Central memory CD4-positive, alpha-beta T cell (primary cell): ENCODE measurements at regions not wholly inside any gene's neighbourhood (a gene's known extent, or its start where the extent isn't known, plus 50 kb on each side); places are given as distances from the start of the nearest gene placed in this dataset.

Experiments
- DNase-seq: peaks from one replicate; pipeline ENCODE4 v3.0.0; 2022

GRCh38 chr10:111360260-111360925, 283.6 kb downstream of the ADRA2A start:
- DNase-seq, result no peak

GRCh38 chr10:111367531-111367930, 290.7 kb downstream of the ADRA2A start:
- no peak for DNase-seq

- no peak for DNase-seq
These were observed 293.3 kb downstream of the ADRA2A start for GRCh38 chr10:111370101-111370500.

- no peak for DNase-seq
These were observed 296.9 kb downstream of the ADRA2A start for GRCh38 chr10:111373696-111374095.

- no peak for DNase-seq
These were observed 302.8 kb downstream of the ADRA2A start for GRCh38 chr10:111379534-111380187.

GRCh38 chr10:111384556-111384955, 307.7 kb downstream of the ADRA2A start:
- no peak for DNase-seq

- DNase-seq, result no peak
These were observed 314.2 kb downstream of the ADRA2A start for GRCh38 chr10:111390813-111391563.

GRCh38 chr10:111392159-111392558, 315.3 kb downstream of the ADRA2A start:
- DNase-seq, result no peak

GRCh38 chr10:111392910-111393309, 316.1 kb downstream of the ADRA2A start:
- no peak for DNase-seq

GRCh38 chr10:111410740-111411139, 333.9 kb downstream of the ADRA2A start:
- no peak for DNase-seq

- DNase-seq, result no peak
These were observed 348.6 kb downstream of the ADRA2A start for GRCh38 chr10:111425459-111425858.

- DNase-seq, result no peak
These were observed 352.6 kb downstream of the ADRA2A start for GRCh38 chr10:111429288-111430028.

- DNase-seq, result no peak
These were observed 353.2 kb downstream of the ADRA2A start for GRCh38 chr10:111430070-111430469.

- DNase-seq, result no peak
These were observed 355.8 kb downstream of the ADRA2A start for GRCh38 chr10:111432588-111432987.

GRCh38 chr10:111435871-111436270, 359.0 kb downstream of the ADRA2A start:
- no peak for DNase-seq

- DNase-seq, result no peak
These were observed 362.4 kb downstream of the ADRA2A start for GRCh38 chr10:111439034-111439842.

GRCh38 chr10:111440501-111440900, 363.7 kb downstream of the ADRA2A start:
- no peak for DNase-seq

GRCh38 chr10:111445667-111446066, 368.8 kb downstream of the ADRA2A start:
- no peak for DNase-seq

GRCh38 chr10:111446966-111447365, 370.1 kb downstream of the ADRA2A start:
- DNase-seq, result no peak

GRCh38 chr10:111452153-111452552, 375.3 kb downstream of the ADRA2A start:
- no peak for DNase-seq

- no peak for DNase-seq
These were observed 379.1 kb downstream of the ADRA2A start for GRCh38 chr10:111455776-111456426.

- DNase-seq, result no peak
These were observed 381.4 kb downstream of the ADRA2A start for GRCh38 chr10:111458256-111458655.
